ENCODE measurements at regions not wholly inside any gene's neighbourhood (a gene's known extent, or its start where the extent isn't known, plus 50 kb on each side); places are given as distances from the start of the nearest gene placed in this dataset.

DNA sequence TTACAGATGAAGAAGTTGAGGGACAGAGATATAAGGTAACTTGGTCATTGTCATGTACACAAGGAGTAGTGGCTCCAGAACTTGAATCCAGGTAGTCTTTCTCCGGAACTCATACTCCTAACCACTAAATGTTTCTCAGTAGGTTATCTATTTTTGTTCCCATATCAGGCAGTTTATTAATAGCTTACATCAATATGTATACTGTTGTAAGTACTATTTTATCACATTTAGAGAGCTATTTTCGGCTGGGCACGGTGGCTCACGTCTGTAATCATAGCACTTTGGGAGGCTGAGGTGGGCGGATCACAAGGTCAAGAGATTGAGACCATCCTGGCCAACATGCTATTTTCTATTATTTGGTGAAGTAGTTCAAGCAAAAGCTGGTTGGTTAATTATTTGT lies 415.6 kb upstream of the FBXO33 start:
- Mint-ChIP-seq H3K36me3 (ENCODE audit: low read depth) (no peaks in the 10 kb centered on the region), H3K4me1 (ENCODE audit: low read depth) (no peaks in the 10 kb centered on the region), H3K27ac (no peak overlapping the region), H3K9me3 (no peaks in the 10 kb centered on the region), H3K4me3 (no peak overlapping the region), H3K27me3 (no peaks in the 10 kb centered on the region)
- ChIA-PET POLR2A (no interaction called here), CTCF (no interaction called here)
- TF ChIP-seq, protein P1, sequence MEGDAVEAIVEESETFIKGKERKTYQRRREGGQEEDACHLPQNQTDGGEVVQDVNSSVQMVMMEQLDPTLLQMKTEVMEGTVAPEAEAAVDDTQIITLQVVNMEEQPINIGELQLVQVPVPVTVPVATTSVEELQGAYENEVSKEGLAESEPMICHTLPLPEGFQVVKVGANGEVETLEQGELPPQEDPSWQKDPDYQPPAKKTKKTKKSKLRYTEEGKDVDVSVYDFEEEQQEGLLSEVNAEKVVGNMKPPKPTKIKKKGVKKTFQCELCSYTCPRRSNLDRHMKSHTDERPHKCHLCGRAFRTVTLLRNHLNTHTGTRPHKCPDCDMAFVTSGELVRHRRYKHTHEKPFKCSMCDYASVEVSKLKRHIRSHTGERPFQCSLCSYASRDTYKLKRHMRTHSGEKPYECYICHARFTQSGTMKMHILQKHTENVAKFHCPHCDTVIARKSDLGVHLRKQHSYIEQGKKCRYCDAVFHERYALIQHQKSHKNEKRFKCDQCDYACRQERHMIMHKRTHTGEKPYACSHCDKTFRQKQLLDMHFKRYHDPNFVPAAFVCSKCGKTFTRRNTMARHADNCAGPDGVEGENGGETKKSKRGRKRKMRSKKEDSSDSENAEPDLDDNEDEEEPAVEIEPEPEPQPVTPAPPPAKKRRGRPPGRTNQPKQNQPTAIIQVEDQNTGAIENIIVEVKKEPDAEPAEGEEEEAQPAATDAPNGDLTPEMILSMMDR (IDR thresholded peaks at IDR 0.05), result no peak
- ATAC-seq, result no peak
- intact Hi-C loops (cut with micrococcal nuclease), result no loop called here
- DNase-seq, result no peak

DNA sequence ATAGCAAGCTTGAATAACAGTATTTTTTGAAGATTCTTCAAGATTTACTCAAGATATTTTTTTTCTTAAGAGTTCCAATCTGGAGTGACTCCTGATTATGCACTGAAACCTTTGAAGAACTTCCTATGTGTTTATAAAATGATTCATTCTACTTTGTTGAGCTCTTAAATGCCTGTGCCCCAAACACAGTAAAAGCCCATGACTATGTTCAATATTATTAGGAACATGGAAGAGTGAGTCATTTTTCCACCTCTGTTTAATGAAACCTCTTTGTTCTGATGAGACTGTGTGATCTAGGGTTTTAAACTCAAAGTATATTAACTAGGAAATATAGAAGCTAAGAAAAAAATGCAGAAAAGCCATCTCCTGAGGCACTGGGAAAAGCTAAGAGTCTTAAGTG lies 415.0 kb upstream of the FBXO33 start:
- TF ChIP-seq, protein P1 (IDR thresholded peaks at IDR 0.05), result no peak
- no peak for ATAC-seq
- no peak overlapping the region for H3K4me3 Mint-ChIP-seq
- H3K27ac Mint-ChIP-seq, result no peak overlapping the region
- no peaks in the 10 kb centered on the region for H3K36me3 Mint-ChIP-seq (ENCODE audit: low read depth)
- ChIA-PET POLR2A (no interaction called here), CTCF (no interaction called here)
- DNase-seq, result no peak
- H3K9me3 Mint-ChIP-seq, result no peaks in the 10 kb centered on the region
- intact Hi-C loops (cut with micrococcal nuclease), result no loop called here
- H3K27me3 Mint-ChIP-seq, result no peaks in the 10 kb centered on the region
- no peaks in the 10 kb centered on the region for H3K4me1 Mint-ChIP-seq (ENCODE audit: low read depth)

DNA sequence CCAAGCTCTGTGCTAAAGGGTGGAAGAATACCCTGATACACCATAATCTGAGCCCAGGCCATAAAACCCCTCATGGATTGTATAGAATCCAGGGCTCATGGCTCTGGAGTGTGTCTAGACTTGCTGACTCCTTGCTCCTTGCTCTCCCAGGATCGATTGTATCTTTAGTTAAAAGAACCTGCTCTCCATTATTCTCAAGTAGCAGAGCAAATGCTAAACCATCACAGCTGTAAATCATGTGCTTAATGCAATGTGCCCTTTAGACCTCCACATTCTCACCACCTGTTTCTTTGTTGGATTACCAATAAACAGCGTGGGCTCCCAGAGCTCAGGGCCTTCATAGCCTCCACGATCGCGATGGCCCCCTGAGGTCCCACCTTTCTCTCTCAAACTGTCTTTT lies 411.6 kb upstream of the FBXO33 start:
- H3K9me3 Mint-ChIP-seq, result peaks cover 3% of the 10 kb centered on the region
- no peak for ATAC-seq
- no peaks in the 10 kb centered on the region for H3K36me3 Mint-ChIP-seq (ENCODE audit: low read depth)
- no peak overlapping the region for H3K27ac Mint-ChIP-seq
- no peaks in the 10 kb centered on the region for H3K4me1 Mint-ChIP-seq (ENCODE audit: low read depth)
- H3K4me3 Mint-ChIP-seq, result no peak overlapping the region
- ChIA-PET POLR2A (no interaction called here), CTCF (no interaction called here)
- intact Hi-C loops (cut with micrococcal nuclease), result no loop called here
- TF ChIP-seq, protein P1 (IDR thresholded peaks at IDR 0.05), result no peak
- no peaks in the 10 kb centered on the region for H3K27me3 Mint-ChIP-seq
- no peak for DNase-seq

DNA sequence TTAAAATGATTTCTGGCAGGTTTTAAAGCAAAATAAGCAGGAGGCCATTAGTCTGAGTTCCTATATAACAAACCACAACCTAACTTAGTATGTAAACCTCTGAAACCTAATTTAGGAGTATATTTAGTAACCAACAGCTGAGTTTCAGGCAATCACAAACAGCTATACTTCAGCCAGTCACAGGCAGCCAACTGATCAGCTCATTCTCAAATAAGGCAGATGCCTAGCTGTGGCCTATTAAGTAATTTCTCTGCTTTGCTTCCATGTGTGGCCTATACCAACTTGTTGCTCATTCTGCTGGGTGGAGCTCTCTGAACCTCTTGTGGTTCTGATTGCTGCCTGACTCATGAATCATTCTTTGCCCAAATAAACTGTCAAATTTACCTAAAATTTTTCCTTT lies 408.9 kb upstream of the FBXO33 start:
- no peak for DNase-seq
- H3K9me3 Mint-ChIP-seq, result peaks cover 3% of the 10 kb centered on the region
- intact Hi-C loops (cut with micrococcal nuclease), result no loop called here
- ChIA-PET CTCF (interaction anchor here (1.0 kb wide), 1 partner anchor 8 kb away, joined by 4 read pairs; no protein-coding TSS in a partner anchor), POLR2A (no interaction called here)
- H3K4me1 Mint-ChIP-seq (ENCODE audit: low read depth), result no peaks in the 10 kb centered on the region
- no peaks in the 10 kb centered on the region for H3K27me3 Mint-ChIP-seq
- no peaks in the 10 kb centered on the region for H3K36me3 Mint-ChIP-seq (ENCODE audit: low read depth)
- TF ChIP-seq, protein P1 (IDR thresholded peaks at IDR 0.05), result no peak
- no peak overlapping the region for H3K27ac Mint-ChIP-seq
- ATAC-seq, result no peak
- no peak overlapping the region for H3K4me3 Mint-ChIP-seq

DNA sequence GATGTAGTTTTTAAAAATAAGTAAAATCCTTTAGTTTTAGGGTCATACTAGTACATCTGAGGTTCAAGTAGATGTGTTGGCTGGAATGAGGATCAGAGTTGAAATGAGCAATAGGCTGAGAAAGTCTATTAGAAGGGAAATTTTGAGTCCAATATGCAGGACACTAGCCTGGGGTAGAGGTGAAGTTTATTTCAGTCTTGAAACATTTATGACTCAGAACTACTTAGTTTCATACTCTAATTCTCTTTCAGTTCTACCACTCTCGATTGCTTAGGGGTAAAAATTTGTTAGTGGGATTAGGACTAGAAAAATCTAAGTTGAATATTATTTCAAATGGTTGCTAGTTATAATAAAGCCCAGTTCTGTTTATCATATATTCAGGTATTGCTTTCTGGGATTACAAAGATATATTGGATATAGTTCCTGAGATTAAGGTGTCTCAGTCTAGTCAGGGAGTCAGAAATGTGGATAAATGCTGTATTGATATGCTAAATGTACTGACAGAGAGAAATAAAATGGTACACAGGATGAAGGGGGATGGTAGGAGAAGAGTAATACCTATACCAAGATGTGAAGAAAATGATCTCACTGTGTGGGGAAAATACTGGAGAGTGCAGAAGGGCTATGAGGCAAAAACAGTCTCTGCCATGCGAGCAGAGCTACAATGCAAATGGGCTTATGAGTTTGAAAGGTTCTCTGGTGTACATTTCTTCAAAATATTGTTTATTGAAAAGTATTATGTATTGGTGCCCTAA lies 395.8 kb upstream of the FBXO33 start:
- Mint-ChIP-seq H3K36me3 (ENCODE audit: low read depth) (no peaks in the 10 kb centered on the region), H3K27ac (no peak overlapping the region), H3K4me1 (ENCODE audit: low read depth) (no peaks in the 10 kb centered on the region), H3K9me3 (peaks cover 3% of the 10 kb centered on the region), H3K27me3 (no peaks in the 10 kb centered on the region), H3K4me3 (no peak overlapping the region)
- ATAC-seq (peak; percentile 30), DNase-seq (no peak)
- TF ChIP-seq, protein P1 (IDR thresholded peaks at IDR 0.05), result no peak
- intact Hi-C loops (cut with micrococcal nuclease), result no loop called here
- ChIA-PET CTCF (no interaction called here), POLR2A (no interaction called here)
